PFSK-1 (cell line): ENCODE measurements at regions not wholly inside any gene's neighbourhood (a gene's known extent, or its start where the extent isn't known, plus 50 kb on each side); places are given as distances from the start of the nearest gene placed in this dataset.

Experiments
- FOXP2 ChIP-seq: optimal IDR thresholded peaks from 2 replicates; pipeline ENCODE3; 2011; ENCODE audit warnings: borderline replicate concordance, control low read depth, inconsistent platforms; ENCODE audit not compliant: insufficient read depth; ENCODE audit errors: extremely low read length, extremely low read depth
- POLR2AphosphoS5 ChIP-seq: IDR thresholded peaks from 2 replicates; pipeline ENCODE4 v1.6.1; 2012; ENCODE audit warnings: low read depth, mild to moderate bottlenecking, control low read depth, low read length, moderate library complexity
- REST ChIP-seq, 2 experiments: IDR thresholded peaks; 2 replicates each; pipeline versions ENCODE4 v1.6.1 to v1.8.0; 2011 to 2012; ENCODE audit warnings: low read depth in 2 of 2, low read length in 2 of 2, control low read depth in 1 of 2, inconsistent platforms in 1 of 2, mild to moderate bottlenecking in 1 of 2, moderate library complexity in 1 of 2; ENCODE audit not compliant: insufficient read depth in 1 of 2
- SIN3A ChIP-seq: IDR thresholded peaks from 2 replicates; pipeline ENCODE4 v1.6.1; 2012; ENCODE audit warnings: mild to moderate bottlenecking, low read length, moderate library complexity, borderline replicate concordance; ENCODE audit not compliant: insufficient read depth
- TAF1 ChIP-seq: IDR thresholded peaks from 2 replicates; pipeline ENCODE4 v1.6.1; 2012; ENCODE audit warnings: low read length, control low read depth, borderline replicate concordance; ENCODE audit not compliant: insufficient read depth

- no peak for TF ChIP-seq TAF1
These were observed 489.5 kb upstream of the CITED2 start for GRCh38 chr6:139863964-139864363.

- no peak for TF ChIP-seq REST (IDR thresholded peaks at IDR 0.05; ENCODE audit: insufficient read depth in 1 of 2, low read depth in 2 of 2, low read length in 2 of 2)
- no peak for TF ChIP-seq POLR2AphosphoS5
- TF ChIP-seq SIN3A = no peak
- no peak for TF ChIP-seq FOXP2
- no peak for TF ChIP-seq TAF1
These were observed 488.9 kb upstream of the CITED2 start for GRCh38 chr6:139863346-139863745.

GRCh38 chr6:139862311-139862710 lies 487.9 kb upstream of the CITED2 start:
- TF ChIP-seq TAF1 (no peak), SIN3A (no peak), REST (IDR thresholded peaks at IDR 0.05; ENCODE audit: insufficient read depth in 1 of 2, low read depth in 2 of 2, low read length in 2 of 2) (no peak), POLR2AphosphoS5 (no peak), FOXP2 (no peak)

GRCh38 chr6:139860203-139860602 lies 485.8 kb upstream of the CITED2 start:
- no peak for TF ChIP-seq TAF1
- TF ChIP-seq SIN3A = no peak
- TF ChIP-seq REST (IDR thresholded peaks at IDR 0.05; ENCODE audit: insufficient read depth in 1 of 2, low read depth in 2 of 2, low read length in 2 of 2) = no peak
- TF ChIP-seq FOXP2 = no peak
- no peak for TF ChIP-seq POLR2AphosphoS5

- TF ChIP-seq TAF1 (no peak), SIN3A (no peak), POLR2AphosphoS5 (no peak), REST (IDR thresholded peaks at IDR 0.05; ENCODE audit: insufficient read depth in 1 of 2, low read depth in 2 of 2, low read length in 2 of 2) (no peak), FOXP2 (no peak)
These were observed 484.0 kb upstream of the CITED2 start for GRCh38 chr6:139858429-139858828.
